ENCODE measurements at regions not wholly inside any gene's neighbourhood (a gene's known extent, or its start where the extent isn't known, plus 50 kb on each side); places are given as distances from the start of the nearest gene placed in this dataset.

DNA sequence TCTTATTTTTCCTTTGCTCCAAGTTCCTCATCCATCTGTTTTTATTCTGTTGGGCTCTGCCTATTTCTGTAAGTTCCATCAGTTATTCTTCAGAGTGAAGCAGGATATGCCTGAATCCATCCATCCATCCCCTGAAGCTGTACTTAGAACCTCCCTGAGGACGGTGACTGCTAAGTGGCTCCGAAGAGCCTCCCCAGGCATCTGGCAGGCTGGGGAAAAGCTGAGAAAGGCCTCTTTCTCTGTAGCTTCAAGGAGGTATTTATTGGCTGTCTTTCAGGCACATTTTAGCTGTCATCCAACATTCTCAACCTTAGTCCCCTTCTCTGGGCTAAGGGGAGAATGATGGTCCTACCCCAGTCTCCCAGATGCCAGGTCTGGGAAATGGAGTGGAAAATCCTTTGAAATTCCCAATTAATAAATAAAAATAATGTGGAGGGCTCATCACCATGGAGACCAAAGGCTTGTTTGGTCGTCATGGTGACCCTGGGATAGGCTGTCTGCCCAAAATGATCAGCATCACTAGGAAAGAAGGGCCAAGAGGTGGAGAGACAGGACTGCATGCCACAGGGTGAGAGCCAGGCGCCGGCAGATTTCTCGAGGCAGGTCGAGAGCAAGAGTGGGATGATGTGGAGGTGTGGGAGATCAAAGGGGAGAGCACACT lies 82.0 kb downstream of the UBIAD1 start:
- DNase-seq (ENCODE audit: low spot score) = no peak
- Mint-ChIP-seq H3K27me3 (ENCODE audit: low read depth) (peaks cover 60% of the 10 kb centered on the region), H3K27ac (ENCODE audit: unreplicated experiment) (no peak overlapping the region), H3K4me3 (ENCODE audit: unreplicated experiment) (no peak overlapping the region), H3K36me3 (ENCODE audit: low read depth) (no peaks in the 10 kb centered on the region), H3K9me3 (ENCODE audit: low read depth) (peaks cover 17% of the 10 kb centered on the region), H3K4me1 (ENCODE audit: low read depth) (no peaks in the 10 kb centered on the region)
- TF ChIP-seq, protein P1, sequence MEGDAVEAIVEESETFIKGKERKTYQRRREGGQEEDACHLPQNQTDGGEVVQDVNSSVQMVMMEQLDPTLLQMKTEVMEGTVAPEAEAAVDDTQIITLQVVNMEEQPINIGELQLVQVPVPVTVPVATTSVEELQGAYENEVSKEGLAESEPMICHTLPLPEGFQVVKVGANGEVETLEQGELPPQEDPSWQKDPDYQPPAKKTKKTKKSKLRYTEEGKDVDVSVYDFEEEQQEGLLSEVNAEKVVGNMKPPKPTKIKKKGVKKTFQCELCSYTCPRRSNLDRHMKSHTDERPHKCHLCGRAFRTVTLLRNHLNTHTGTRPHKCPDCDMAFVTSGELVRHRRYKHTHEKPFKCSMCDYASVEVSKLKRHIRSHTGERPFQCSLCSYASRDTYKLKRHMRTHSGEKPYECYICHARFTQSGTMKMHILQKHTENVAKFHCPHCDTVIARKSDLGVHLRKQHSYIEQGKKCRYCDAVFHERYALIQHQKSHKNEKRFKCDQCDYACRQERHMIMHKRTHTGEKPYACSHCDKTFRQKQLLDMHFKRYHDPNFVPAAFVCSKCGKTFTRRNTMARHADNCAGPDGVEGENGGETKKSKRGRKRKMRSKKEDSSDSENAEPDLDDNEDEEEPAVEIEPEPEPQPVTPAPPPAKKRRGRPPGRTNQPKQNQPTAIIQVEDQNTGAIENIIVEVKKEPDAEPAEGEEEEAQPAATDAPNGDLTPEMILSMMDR (IDR thresholded peaks at IDR 0.05) = no peak

DNA sequence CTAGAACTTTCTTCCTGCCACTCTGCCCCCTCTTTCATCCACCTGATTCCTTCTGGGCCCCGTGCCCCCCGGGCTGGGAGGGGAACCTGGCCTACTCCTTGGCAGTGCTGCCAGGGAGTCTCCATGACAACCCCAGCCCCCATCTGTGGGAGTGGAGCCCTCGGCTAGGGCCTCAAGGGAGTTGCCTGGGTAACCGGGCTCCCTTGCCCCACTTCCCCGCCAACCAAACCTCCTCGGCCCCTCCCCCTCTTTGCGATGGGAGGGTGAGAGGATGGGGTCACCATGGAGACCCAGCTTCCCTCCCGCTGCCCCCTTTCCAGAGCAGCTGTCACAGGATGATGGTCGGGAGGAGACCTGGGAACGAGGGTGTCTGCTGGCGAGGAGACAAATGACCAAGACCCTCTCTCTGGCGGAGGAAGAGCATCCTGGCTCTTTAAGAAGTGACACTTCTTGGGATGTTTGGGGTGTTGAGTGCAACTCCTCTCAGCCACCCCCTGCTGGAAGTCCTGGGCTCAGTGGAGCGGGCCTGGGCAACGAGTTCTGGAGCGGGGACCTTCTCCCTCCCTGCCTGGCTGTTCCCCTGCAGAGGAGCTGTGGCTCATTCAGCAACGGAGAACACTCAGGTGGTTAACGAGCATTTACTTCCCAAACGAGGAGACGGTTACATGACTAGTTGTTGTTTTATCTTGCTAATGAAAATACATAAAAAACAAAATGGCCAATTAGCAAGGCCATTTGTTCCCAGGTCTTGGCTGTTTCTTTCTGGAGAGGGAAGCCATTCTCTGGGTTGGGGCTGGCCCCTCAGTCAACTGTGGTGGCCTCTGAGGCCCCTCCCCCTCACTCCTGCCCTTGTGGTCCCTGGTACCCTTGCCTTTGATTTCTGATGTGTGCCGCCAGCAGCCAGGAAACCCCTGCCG lies 82.8 kb downstream of the UBIAD1 start:
- H3K36me3 Mint-ChIP-seq (ENCODE audit: low read depth) = no peaks in the 10 kb centered on the region
- TF ChIP-seq, protein P1 (IDR thresholded peaks at IDR 0.05) = no peak
- no peak overlapping the region for H3K27ac Mint-ChIP-seq (ENCODE audit: unreplicated experiment)
- no peaks in the 10 kb centered on the region for H3K4me1 Mint-ChIP-seq (ENCODE audit: low read depth)
- H3K27me3 Mint-ChIP-seq (ENCODE audit: low read depth) = peaks cover 65% of the 10 kb centered on the region
- peaks cover 13% of the 10 kb centered on the region for H3K9me3 Mint-ChIP-seq (ENCODE audit: low read depth)
- H3K4me3 Mint-ChIP-seq (ENCODE audit: unreplicated experiment) = no peak overlapping the region
- DNase-seq (ENCODE audit: low spot score) = no peak

DNA sequence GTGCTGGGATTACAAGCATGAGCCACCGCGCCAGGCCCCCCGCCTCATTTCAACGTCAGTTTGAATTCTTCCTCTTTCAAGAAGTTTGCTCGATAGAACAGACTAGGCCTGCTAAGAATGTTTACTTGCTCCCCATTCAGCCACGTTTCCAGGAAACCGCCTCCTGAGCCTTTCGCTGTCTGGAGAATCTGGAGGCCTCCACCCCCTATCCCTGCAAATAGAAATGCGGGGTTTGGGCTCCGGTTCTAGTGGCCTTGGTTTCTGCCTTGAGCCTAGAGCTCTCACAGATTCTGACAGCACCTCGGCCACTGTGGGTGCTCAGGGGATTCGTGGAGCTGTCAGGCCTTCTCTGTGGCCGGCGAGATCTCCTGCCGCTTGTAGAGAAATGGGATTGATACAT lies 84.3 kb downstream of the UBIAD1 start:
- peaks cover 3% of the 10 kb centered on the region for H3K9me3 Mint-ChIP-seq (ENCODE audit: low read depth)
- H3K27me3 Mint-ChIP-seq (ENCODE audit: low read depth) = peaks cover 69% of the 10 kb centered on the region
- H3K4me1 Mint-ChIP-seq (ENCODE audit: low read depth) = no peaks in the 10 kb centered on the region
- TF ChIP-seq, protein P1 (IDR thresholded peaks at IDR 0.05) = no peak
- H3K36me3 Mint-ChIP-seq (ENCODE audit: low read depth) = no peaks in the 10 kb centered on the region
- DNase-seq (ENCODE audit: low spot score) = no peak
- no peak overlapping the region for H3K4me3 Mint-ChIP-seq (ENCODE audit: unreplicated experiment)
- H3K27ac Mint-ChIP-seq (ENCODE audit: unreplicated experiment) = no peak overlapping the region

DNA sequence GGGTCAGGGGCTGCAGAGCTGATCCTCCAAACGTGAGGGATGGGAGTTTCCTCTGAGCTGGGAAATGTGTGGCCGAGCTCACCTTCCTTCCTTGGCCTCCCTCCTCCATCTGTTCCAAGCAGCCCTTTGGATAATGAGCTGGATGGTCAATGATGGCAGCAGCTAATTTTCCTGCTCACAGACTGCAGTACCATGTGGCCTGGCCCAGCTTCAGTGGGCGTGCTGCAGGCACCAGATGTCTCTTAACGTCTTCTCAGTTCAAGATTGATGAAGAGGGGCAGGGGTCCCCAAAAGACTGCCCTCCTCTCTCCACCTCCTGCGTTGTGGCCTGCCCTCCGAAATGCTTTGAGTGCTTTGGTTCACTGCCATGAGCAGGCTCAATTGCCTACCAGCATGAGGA lies 86.0 kb downstream of the UBIAD1 start:
- Mint-ChIP-seq H3K27ac (ENCODE audit: unreplicated experiment) (no peak overlapping the region), H3K9me3 (ENCODE audit: low read depth) (peaks cover 3% of the 10 kb centered on the region), H3K4me3 (ENCODE audit: unreplicated experiment) (no peak overlapping the region), H3K27me3 (ENCODE audit: low read depth) (peaks cover 66% of the 10 kb centered on the region), H3K36me3 (ENCODE audit: low read depth) (no peaks in the 10 kb centered on the region), H3K4me1 (ENCODE audit: low read depth) (no peaks in the 10 kb centered on the region)
- no peak for DNase-seq (ENCODE audit: low spot score)
- TF ChIP-seq, protein P1 (IDR thresholded peaks at IDR 0.05) = no peak

DNA sequence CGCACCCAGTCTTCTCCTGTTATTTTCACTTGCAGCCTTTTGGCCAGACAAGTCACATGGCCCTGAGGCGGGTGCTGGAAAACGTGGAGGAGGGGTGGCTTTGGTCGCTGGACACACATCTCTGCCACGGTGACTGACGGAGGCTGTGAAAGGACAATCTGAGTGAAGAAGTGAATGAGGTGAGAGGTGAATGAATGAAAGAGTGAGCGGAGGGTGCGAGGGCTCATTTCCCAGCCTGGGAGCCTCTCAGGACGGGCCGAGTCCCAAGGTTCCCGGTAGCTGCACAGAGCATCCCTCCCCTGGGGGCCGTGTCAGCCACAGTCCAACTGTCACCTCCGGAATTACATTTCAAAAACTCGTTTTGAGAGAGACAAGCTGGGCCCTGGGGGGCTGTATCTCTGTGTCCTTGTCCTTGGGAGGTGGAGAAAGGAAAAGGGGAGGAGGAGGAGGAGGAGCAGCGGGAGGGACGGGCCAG lies 89.6 kb downstream of the UBIAD1 start:
- TF ChIP-seq, protein P1 (IDR thresholded peaks at IDR 0.05) = no peak
- Mint-ChIP-seq H3K27ac (ENCODE audit: unreplicated experiment) (no peak overlapping the region), H3K36me3 (ENCODE audit: low read depth) (no peaks in the 10 kb centered on the region)

More for the DNA sequence above, 89.6 kb downstream of the UBIAD1 start:
- Mint-ChIP-seq H3K4me1 (ENCODE audit: low read depth) (no peaks in the 10 kb centered on the region), H3K9me3 (ENCODE audit: low read depth) (no peaks in the 10 kb centered on the region), H3K27me3 (ENCODE audit: low read depth) (peaks cover 38% of the 10 kb centered on the region), H3K4me3 (ENCODE audit: unreplicated experiment) (peak overlapping the region; percentile 31)
- no peak for DNase-seq (ENCODE audit: low spot score)

Data from chondrocyte (in vitro differentiated cells).